ENCODE measurements at regions not wholly inside any gene's neighbourhood (a gene's known extent, or its start where the extent isn't known, plus 50 kb on each side); places are given as distances from the start of the nearest gene placed in this dataset.

DNA sequence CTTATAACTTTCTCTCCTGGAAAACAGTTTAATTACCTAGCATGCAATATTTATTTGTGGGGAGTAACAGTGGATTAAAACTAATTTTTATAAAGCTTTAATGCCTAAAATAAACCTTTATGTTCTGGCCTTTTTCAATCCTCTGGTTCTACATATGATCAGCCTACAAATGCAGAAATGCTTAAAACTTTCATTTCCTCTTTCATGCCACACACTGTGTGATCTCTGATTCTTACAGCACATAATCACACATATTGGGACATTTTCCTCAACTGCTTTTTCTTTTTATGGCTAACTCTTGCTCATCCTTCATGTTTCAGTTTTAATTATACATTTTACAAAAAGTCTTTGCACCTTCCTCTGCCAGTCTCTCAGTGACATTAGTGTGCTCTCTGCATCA lies 910.8 kb upstream of the SLITRK6 start:
- TF ChIP-seq POLR2A (IDR thresholded peaks at IDR 0.05; ENCODE audit: low read length) (no peak), GATA1 (IDR thresholded peaks at IDR 0.05; ENCODE audit: low read depth, low read length) (no peak)

All from erythroblast (primary cell).